HEK293 (cell line): ENCODE measurements at regions not wholly inside any gene's neighbourhood (a gene's known extent, or its start where the extent isn't known, plus 50 kb on each side); places are given as distances from the start of the nearest gene placed in this dataset.
A peak's percentile ranks its signal among the peaks of the same experiment; 100 is the strongest.

ENCODE experiments used
- CTCF ChIA-PET: fragments of 350-600 bp; formaldehyde crosslinking; extraction: SDS; loops from one replicate; lab custom pipeline; 2021; ENCODE audit warnings: antibody characterized with exemption; lab: Yijun Ruan, JAX
- POLR2A ChIA-PET: fragments of 300-600 bp; formaldehyde crosslinking; extraction: SDS; loops from one replicate; lab custom pipeline; 2020; ENCODE audit warnings: antibody characterized with exemption, inconsistent platforms; lab: Yijun Ruan, JAX
- H3K27ac ChIP-seq: fragments of 200-500 bp; sonication (Bioruptor generic); 2 replicates; pipeline ENCODE4 v1.5.1; 2014; ENCODE audit warnings: low read depth, low read length, control low read depth, inconsistent platforms; ENCODE audit errors: extremely low read depth
- H3K36me3 ChIP-seq, 2 experiments: fragments of 200-500 bp in 1 of 2; sonication (Bioruptor generic) in 1 of 2; 1 replicate in 1 of 2; 2 replicates in 1 of 2; pipeline ENCODE4 v1.5.1; 2014 to 2017; ENCODE audit warnings: inconsistent platforms in 2 of 2, low read length in 2 of 2; ENCODE audit not compliant: control insufficient read depth in 2 of 2, insufficient read depth in 1 of 2
- H3K4me1 ChIP-seq: fragments of 200-500 bp; sonication (Bioruptor generic); 2 replicates; pipeline ENCODE4 v1.5.1; 2014; ENCODE audit warnings: mild to moderate bottlenecking, low read length, inconsistent platforms; ENCODE audit not compliant: control insufficient read depth, insufficient read depth
- H3K4me3 ChIP-seq: 2 replicates; pipeline ENCODE4 v1.5.1; 2011; ENCODE audit warnings: low read depth, mild to moderate bottlenecking, control low read depth, low read length, moderate library complexity
- H3K9me3 ChIP-seq: fragments of 200-500 bp; sonication (Bioruptor generic); 2 replicates; pipeline ENCODE4 v1.5.1; 2014; ENCODE audit warnings: low read depth, low read length, inconsistent platforms; ENCODE audit not compliant: control insufficient read depth, insufficient read depth
- GFI1B ChIP-seq: fragments of 450-650 bp; formaldehyde crosslinking; IDR thresholded peaks from 2 replicates; pipeline ENCODE4 v1.5.1; 2016; ENCODE audit warnings: missing biosample characterization, missing genetic modification characterization
- KLF10 ChIP-seq: fragments of 450-650 bp; IDR thresholded peaks from 2 replicates; pipeline ENCODE4 v1.5.1; 2018; ENCODE audit warnings: missing biosample characterization, mild to moderate bottlenecking, missing genetic modification characterization
- OSR2 ChIP-seq: fragments of 450-650 bp; formaldehyde crosslinking; IDR thresholded peaks from 2 replicates; pipeline ENCODE4 v1.5.1; 2016; ENCODE audit warnings: missing biosample characterization, missing genetic modification characterization
- PRDM4 ChIP-seq: fragments of 450-650 bp; formaldehyde crosslinking; IDR thresholded peaks from 2 replicates; pipeline ENCODE4 v1.5.1; 2017; ENCODE audit warnings: missing biosample characterization, missing genetic modification characterization
- PRDM6 ChIP-seq: fragments of 450-650 bp; formaldehyde crosslinking; IDR thresholded peaks from 2 replicates; pipeline ENCODE4 v1.5.1; 2017; ENCODE audit warnings: missing biosample characterization, missing genetic modification characterization
- SCRT1 ChIP-seq: fragments of 450-650 bp; formaldehyde crosslinking; IDR thresholded peaks from 2 replicates; pipeline ENCODE4 v1.5.1; 2016; ENCODE audit warnings: missing biosample characterization, missing genetic modification characterization, borderline replicate concordance
- WT1 ChIP-seq: fragments of 450-650 bp; formaldehyde crosslinking; IDR thresholded peaks from 2 replicates; pipeline ENCODE4 v1.5.1; 2016; ENCODE audit warnings: missing biosample characterization, missing genetic modification characterization
- ZBTB11 ChIP-seq: fragments of 450-650 bp; formaldehyde crosslinking; conservative IDR thresholded peaks from 2 replicates; pipeline ENCODE4 v1.5.1; 2016; ENCODE audit warnings: low read depth, missing biosample characterization, missing genetic modification characterization
- ZEB2 ChIP-seq: fragments of 450-650 bp; formaldehyde crosslinking; IDR thresholded peaks from 2 replicates; pipeline ENCODE4 v1.5.1; 2016; ENCODE audit warnings: missing biosample characterization, missing genetic modification characterization
- ZNF121 ChIP-seq: fragments of 450-650 bp; formaldehyde crosslinking; IDR thresholded peaks from 2 replicates; pipeline ENCODE4 v1.5.1; 2016; ENCODE audit warnings: missing biosample characterization, missing genetic modification characterization
- ZNF19 ChIP-seq: fragments of 450-650 bp; formaldehyde crosslinking; IDR thresholded peaks from 2 replicates; pipeline ENCODE4; 2016; ENCODE audit warnings: missing biosample characterization, missing genetic modification characterization, low read depth
- ZNF2 ChIP-seq: fragments of 450-650 bp; formaldehyde crosslinking; IDR thresholded peaks from 2 replicates; pipeline ENCODE4 v1.5.1; 2016; ENCODE audit warnings: missing biosample characterization, missing genetic modification characterization
- ZNF335 ChIP-seq: fragments of 450-650 bp; formaldehyde crosslinking; conservative IDR thresholded peaks from 2 replicates; pipeline ENCODE4 v1.5.1; 2016; ENCODE audit warnings: missing biosample characterization, missing genetic modification characterization
- ZNF654 ChIP-seq: fragments of 450-650 bp; formaldehyde crosslinking; IDR thresholded peaks from 2 replicates; pipeline ENCODE4 v1.5.1; 2016; ENCODE audit warnings: low read depth, missing biosample characterization, missing genetic modification characterization
- ZNF664 ChIP-seq: fragments of 450-650 bp; formaldehyde crosslinking; IDR thresholded peaks from 2 replicates; pipeline ENCODE4 v1.5.1; 2016; ENCODE audit warnings: missing biosample characterization, missing genetic modification characterization
- ZNF76 ChIP-seq: fragments of 450-650 bp; formaldehyde crosslinking; IDR thresholded peaks from 2 replicates; pipeline ENCODE4; 2016; ENCODE audit warnings: low read depth, missing biosample characterization, missing genetic modification characterization, borderline replicate concordance
- ZNF785 ChIP-seq: fragments of 450-650 bp; formaldehyde crosslinking; IDR thresholded peaks from 2 replicates; pipeline ENCODE4 v1.5.1; 2016; ENCODE audit warnings: missing biosample characterization, missing genetic modification characterization
- ZNF843 ChIP-seq: fragments of 450-650 bp; formaldehyde crosslinking; IDR thresholded peaks from 2 replicates; pipeline ENCODE4 v1.5.1; 2016; ENCODE audit warnings: missing biosample characterization, missing genetic modification characterization
- TF ChIP-seq, protein P1 (sequence below): fragments of 450-650 bp; formaldehyde crosslinking; IDR thresholded peaks from 2 replicates; pipeline ENCODE4 v1.5.1; 2016; ENCODE audit warnings: missing biosample characterization, missing genetic modification characterization
- TF ChIP-seq, protein P2 (sequence below): IDR thresholded peaks from 2 replicates; pipeline ENCODE4 v1.6.1; 2011; ENCODE audit warnings: mild to moderate bottlenecking, low read depth, low read length, borderline replicate concordance

GRCh38 chr6:25179051-25179778 lies 100.0 kb upstream of the CARMIL1 start:
- ChIA-PET POLR2A (no interaction called here), CTCF (interaction anchor here (0.6 to 1.0 kb wide), 4 partner anchors 8 to 378 kb away, joined by 3 to 4 read pairs (median 3); no protein-coding TSS in a partner anchor)
- Histone ChIP-seq H3K27ac (no peak overlapping the region), H3K36me3 (no peaks in the 10 kb centered on the region), H3K4me1 (peaks cover 3% of the 10 kb centered on the region; the same call in 1 of the 2 replicates), H3K9me3 (no peaks in the 10 kb centered on the region), H3K4me3 (no peak overlapping the region)
- no peak for TF ChIP-seq ZBTB11
- TF ChIP-seq, protein P1, sequence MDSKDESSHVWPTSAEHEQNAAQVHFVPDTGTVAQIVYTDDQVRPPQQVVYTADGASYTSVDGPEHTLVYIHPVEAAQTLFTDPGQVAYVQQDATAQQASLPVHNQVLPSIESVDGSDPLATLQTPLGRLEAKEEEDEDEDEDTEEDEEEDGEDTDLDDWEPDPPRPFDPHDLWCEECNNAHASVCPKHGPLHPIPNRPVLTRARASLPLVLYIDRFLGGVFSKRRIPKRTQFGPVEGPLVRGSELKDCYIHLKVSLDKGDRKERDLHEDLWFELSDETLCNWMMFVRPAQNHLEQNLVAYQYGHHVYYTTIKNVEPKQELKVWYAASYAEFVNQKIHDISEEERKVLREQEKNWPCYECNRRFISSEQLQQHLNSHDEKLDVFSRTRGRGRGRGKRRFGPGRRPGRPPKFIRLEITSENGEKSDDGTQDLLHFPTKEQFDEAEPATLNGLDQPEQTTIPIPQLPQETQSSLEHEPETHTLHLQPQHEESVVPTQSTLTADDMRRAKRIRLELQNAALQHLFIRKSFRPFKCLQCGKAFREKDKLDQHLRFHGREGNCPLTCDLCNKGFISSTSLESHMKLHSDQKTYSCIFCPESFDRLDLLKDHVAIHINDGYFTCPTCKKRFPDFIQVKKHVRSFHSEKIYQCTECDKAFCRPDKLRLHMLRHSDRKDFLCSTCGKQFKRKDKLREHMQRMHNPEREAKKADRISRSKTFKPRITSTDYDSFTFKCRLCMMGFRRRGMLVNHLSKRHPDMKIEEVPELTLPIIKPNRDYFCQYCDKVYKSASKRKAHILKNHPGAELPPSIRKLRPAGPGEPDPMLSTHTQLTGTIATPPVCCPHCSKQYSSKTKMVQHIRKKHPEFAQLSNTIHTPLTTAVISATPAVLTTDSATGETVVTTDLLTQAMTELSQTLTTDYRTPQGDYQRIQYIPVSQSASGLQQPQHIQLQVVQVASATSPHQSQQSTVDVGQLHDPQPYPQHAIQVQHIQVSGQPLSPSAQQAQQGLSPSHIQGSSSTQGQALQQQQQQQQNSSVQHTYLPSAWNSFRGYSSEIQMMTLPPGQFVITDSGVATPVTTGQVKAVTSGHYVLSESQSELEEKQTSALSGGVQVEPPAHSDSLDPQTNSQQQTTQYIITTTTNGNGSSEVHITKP = peak; percentile 50
- TF ChIP-seq KLF10 (tag by site-specific recombination) = no peak
- TF ChIP-seq ZNF121 (tag by site-specific recombination) = no peak
- peak; percentile 78 for TF ChIP-seq PRDM6 (tag by site-specific recombination)
- TF ChIP-seq OSR2 (tag by site-specific recombination) = peak; percentile 41; the same call in 1 of the 2 replicates
- peak; percentile 37; the same call in 1 of the 2 replicates for TF ChIP-seq ZEB2 (tag by site-specific recombination)
- no peak for TF ChIP-seq ZNF19 (tag by site-specific recombination)
- no peak for TF ChIP-seq ZNF664 (tag by site-specific recombination)
- 0 out of 2 replicates have a peak, but pooled peaks have one; percentile 0 for TF ChIP-seq ZNF654
- no peak for TF ChIP-seq ZNF785
- no peak for TF ChIP-seq ZNF76 (tag by site-specific recombination)
- TF ChIP-seq, protein P2, sequence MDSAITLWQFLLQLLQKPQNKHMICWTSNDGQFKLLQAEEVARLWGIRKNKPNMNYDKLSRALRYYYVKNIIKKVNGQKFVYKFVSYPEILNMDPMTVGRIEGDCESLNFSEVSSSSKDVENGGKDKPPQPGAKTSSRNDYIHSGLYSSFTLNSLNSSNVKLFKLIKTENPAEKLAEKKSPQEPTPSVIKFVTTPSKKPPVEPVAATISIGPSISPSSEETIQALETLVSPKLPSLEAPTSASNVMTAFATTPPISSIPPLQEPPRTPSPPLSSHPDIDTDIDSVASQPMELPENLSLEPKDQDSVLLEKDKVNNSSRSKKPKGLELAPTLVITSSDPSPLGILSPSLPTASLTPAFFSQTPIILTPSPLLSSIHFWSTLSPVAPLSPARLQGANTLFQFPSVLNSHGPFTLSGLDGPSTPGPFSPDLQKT = 0 out of 2 replicates have a peak, but pooled peaks have one; percentile 41
- 0 out of 2 replicates have a peak, but pooled peaks have one; percentile 37 for TF ChIP-seq ZNF843
- no peak; the same call in 1 of the 2 replicates for TF ChIP-seq ZNF2 (tag by site-specific recombination)
- TF ChIP-seq GFI1B = peak; percentile 83
- peak; percentile 54 for TF ChIP-seq ZNF335
- TF ChIP-seq SCRT1 = no peak
- TF ChIP-seq WT1 = peak; percentile 48; the same call in 1 of the 2 replicates
- peak; percentile 53; the same call in 1 of the 2 replicates for TF ChIP-seq PRDM4
